ENCODE measurements at regions not wholly inside any gene's neighbourhood (a gene's known extent, or its start where the extent isn't known, plus 50 kb on each side); places are given as distances from the start of the nearest gene placed in this dataset.

- Mint-ChIP-seq H3K4me3 (no peak overlapping the region), H3K9me3 (no peaks in the 10 kb centered on the region), H3K4me1 (ENCODE audit: low read depth) (no peaks in the 10 kb centered on the region), H3K27ac (no peak overlapping the region), H3K36me3 (ENCODE audit: low read depth) (no peaks in the 10 kb centered on the region), H3K27me3 (ENCODE audit: insufficient read depth) (no peaks in the 10 kb centered on the region)
- DNase-seq: no peak
- no peak for TF ChIP-seq CTCF (IDR thresholded peaks at IDR 0.05)
Measured at GRCh38 chr15:35151782-35152181, 66.7 kb upstream of the NANOGP8 start.

DNA sequence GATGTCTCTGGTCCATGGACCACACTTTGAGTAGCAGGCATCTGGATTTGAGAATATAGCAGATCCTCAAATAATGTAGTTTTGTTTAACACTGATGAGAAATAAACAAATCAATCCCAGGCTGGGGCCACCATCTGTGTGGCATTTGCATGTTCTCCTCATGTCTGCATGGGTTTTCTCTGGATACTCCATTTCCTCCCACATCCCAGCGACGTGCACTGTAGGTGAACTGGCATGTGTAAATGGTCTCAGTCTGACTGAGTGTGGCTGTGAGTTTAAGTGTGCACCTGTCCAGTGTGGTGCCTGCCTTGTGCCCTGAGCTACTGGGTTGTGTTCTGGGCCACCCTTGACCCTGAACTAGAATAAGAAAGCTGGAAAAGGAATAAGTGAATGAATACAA is 66.3 kb upstream of the NANOGP8 start:
- H3K4me1 Mint-ChIP-seq (ENCODE audit: low read depth): no peaks in the 10 kb centered on the region
- TF ChIP-seq CTCF (IDR thresholded peaks at IDR 0.05): no peak
- H3K9me3 Mint-ChIP-seq: no peaks in the 10 kb centered on the region
- no peak for DNase-seq
- no peaks in the 10 kb centered on the region for H3K36me3 Mint-ChIP-seq (ENCODE audit: low read depth)
- H3K4me3 Mint-ChIP-seq: no peak overlapping the region
- H3K27me3 Mint-ChIP-seq (ENCODE audit: insufficient read depth): no peaks in the 10 kb centered on the region
- no peak overlapping the region for H3K27ac Mint-ChIP-seq

DNA sequence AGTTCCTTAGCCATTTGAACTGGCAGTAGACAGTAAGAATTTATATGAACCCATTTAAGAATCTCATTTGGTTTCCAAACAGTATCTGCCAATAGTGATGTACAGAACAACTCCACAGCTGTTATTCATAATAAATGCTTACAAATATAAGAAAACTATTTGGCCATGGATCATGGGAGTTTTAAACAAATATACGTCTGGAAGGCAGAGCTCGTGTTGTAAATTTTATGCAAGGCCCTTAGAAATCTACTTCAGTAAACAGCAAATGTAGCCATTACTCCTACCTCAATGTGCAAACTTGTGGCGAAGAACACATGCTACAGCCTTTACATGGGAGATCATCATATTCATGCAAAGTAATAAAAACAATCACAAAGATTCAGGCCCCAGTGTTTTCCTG is 65.3 kb upstream of the NANOGP8 start:
- Mint-ChIP-seq H3K4me1 (ENCODE audit: low read depth) (no peaks in the 10 kb centered on the region), H3K27ac (no peak overlapping the region), H3K27me3 (ENCODE audit: insufficient read depth) (no peaks in the 10 kb centered on the region), H3K36me3 (ENCODE audit: low read depth) (no peaks in the 10 kb centered on the region), H3K9me3 (no peaks in the 10 kb centered on the region), H3K4me3 (no peak overlapping the region)
- no peak for TF ChIP-seq CTCF (IDR thresholded peaks at IDR 0.05)
- DNase-seq: no peak

- H3K27ac Mint-ChIP-seq: no peak overlapping the region
- H3K27me3 Mint-ChIP-seq (ENCODE audit: insufficient read depth): no peaks in the 10 kb centered on the region
- peaks cover 23% of the 10 kb centered on the region for H3K4me1 Mint-ChIP-seq (ENCODE audit: low read depth)
- no peak for TF ChIP-seq CTCF (IDR thresholded peaks at IDR 0.05)
- H3K4me3 Mint-ChIP-seq: no peak overlapping the region
- no peak for DNase-seq
- H3K9me3 Mint-ChIP-seq: no peaks in the 10 kb centered on the region
- no peaks in the 10 kb centered on the region for H3K36me3 Mint-ChIP-seq (ENCODE audit: low read depth)
Measured at GRCh38 chr15:35145336-35145735, 60.2 kb upstream of the NANOGP8 start.

- H3K4me3 Mint-ChIP-seq: peak overlapping the region; percentile 61
- TF ChIP-seq CTCF (IDR thresholded peaks at IDR 0.05): no peak
- H3K27me3 Mint-ChIP-seq (ENCODE audit: insufficient read depth): no peaks in the 10 kb centered on the region
- peak overlapping the region; percentile 72 for H3K27ac Mint-ChIP-seq
- H3K36me3 Mint-ChIP-seq (ENCODE audit: low read depth): no peaks in the 10 kb centered on the region
- H3K4me1 Mint-ChIP-seq (ENCODE audit: low read depth): peaks cover 23% of the 10 kb centered on the region
- no peak for DNase-seq
- no peaks in the 10 kb centered on the region for H3K9me3 Mint-ChIP-seq
Measured at GRCh38 chr15:35142578-35142977, 57.5 kb upstream of the NANOGP8 start.

Data from HFFc6 (cell line).